Astrocyte of the cerebellum (primary cell): ENCODE measurements at regions not wholly inside any gene's neighbourhood (a gene's known extent, or its start where the extent isn't known, plus 50 kb on each side); places are given as distances from the start of the nearest gene placed in this dataset.

ENCODE experiments used
- DNase-seq: peaks from one replicate; pipeline ENCODE4 v3.0.0-alpha.2; 2011; ENCODE audit warnings: low read depth
- H3K4me3 ChIP-seq: 2 replicates; pipeline ENCODE4 v1.5.1; 2011; ENCODE audit warnings: mild to moderate bottlenecking, low read depth, low read length, moderate library complexity
- in situ Hi-C: cut with HindIII; loops from 2 replicates; pipeline ENCODE4 v1.10.0; 2017; ENCODE audit warnings: low sequenced_read_pairs
- TF ChIP-seq, protein P1 (sequence below): IDR thresholded peaks from 2 replicates; pipeline ENCODE4 v1.5.1; 2012; ENCODE audit warnings: low read length, low read depth, moderate library complexity, mild to moderate bottlenecking; ENCODE audit errors: missing control alignments

DNA sequence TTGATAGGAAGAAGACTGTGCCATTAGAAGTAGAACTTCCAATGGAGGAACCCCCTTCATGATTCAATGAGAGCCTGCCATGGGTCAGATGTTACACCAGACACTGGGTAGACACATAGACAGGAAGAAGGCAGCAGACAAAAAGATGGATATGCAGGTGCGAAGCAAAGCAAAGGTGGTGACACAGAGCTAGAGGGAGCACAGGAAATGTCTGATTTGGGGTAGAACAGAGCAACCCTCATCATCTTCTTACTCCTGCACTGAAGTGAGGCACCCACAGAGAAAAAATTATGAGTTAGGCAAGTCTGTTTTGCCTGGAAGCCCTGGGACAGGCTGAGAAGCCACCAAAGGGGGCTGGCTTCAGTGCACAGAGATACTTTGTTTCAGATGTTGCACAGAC, 240.2 kb downstream of the ANAPC1 start:
- H3K4me3 ChIP-seq, result no peak overlapping the region
- DNase-seq, result no peak
- TF ChIP-seq, protein P1, sequence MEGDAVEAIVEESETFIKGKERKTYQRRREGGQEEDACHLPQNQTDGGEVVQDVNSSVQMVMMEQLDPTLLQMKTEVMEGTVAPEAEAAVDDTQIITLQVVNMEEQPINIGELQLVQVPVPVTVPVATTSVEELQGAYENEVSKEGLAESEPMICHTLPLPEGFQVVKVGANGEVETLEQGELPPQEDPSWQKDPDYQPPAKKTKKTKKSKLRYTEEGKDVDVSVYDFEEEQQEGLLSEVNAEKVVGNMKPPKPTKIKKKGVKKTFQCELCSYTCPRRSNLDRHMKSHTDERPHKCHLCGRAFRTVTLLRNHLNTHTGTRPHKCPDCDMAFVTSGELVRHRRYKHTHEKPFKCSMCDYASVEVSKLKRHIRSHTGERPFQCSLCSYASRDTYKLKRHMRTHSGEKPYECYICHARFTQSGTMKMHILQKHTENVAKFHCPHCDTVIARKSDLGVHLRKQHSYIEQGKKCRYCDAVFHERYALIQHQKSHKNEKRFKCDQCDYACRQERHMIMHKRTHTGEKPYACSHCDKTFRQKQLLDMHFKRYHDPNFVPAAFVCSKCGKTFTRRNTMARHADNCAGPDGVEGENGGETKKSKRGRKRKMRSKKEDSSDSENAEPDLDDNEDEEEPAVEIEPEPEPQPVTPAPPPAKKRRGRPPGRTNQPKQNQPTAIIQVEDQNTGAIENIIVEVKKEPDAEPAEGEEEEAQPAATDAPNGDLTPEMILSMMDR, result no peak
- in situ Hi-C loops, result no loop called here

DNA sequence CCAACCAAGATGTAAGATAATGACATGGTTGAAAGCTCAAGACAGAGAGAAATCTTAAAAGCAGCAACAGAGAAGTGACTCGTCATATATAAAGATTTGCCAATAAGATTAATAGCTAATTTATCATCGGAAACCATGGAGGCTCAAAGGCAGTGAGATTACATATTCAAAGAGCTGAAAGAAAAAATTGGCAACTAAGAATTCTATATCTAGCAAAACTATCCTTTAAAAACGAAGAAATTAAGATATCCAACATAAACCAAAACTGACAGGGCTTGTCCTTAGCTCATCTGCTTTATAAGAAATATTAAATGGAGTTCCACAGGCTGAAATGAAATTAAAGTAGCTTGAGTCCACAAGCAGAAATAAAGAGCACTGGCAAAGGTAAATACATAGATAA, 236.6 kb downstream of the ANAPC1 start:
- in situ Hi-C loops, result no loop called here
- TF ChIP-seq, protein P1, result no peak
- no peak for DNase-seq
- no peak overlapping the region for H3K4me3 ChIP-seq

DNA sequence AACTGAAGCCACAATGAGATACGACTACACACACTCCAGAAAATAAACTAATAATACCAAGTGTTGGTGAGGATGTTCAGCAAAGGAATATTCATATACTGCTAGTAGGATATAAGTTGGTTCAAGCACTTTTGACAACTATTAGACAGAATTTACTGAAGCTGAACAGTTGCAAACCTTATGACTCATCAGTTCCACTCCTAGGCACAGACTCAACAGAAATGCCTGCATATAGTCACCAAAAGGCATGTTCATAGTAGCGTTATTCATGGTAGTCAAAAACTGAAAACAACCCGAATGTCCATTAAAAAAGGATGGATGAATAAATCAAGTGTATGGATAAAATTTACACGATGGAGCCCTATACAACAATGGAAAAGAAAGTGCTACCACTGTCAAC, 232.0 kb downstream of the ANAPC1 start:
- TF ChIP-seq, protein P1, result no peak
- DNase-seq, result no peak
- in situ Hi-C loops, result no loop called here
- no peak overlapping the region for H3K4me3 ChIP-seq

DNA sequence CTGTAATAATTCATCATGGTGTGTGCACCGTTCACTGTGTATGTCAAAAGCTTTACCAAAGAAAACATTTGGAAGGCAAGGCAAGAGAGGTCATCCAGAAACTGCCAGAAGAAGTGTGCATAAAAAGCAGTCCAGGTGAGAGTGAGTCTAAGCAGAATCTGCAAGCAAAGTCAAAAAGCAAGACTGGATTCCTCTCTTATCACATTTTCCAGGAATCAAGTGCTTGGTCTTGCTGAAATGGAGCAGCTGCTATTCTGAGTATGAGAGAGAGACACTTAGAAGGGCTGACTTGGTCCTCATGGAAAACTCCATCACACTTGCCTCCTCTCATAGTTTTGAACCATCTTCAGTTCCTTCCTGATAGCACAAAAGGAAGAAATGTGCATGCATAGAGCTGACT, 231.3 kb downstream of the ANAPC1 start:
- TF ChIP-seq, protein P1, result no peak
- H3K4me3 ChIP-seq, result no peak overlapping the region
- in situ Hi-C loops, result no loop called here
- DNase-seq, result no peak

DNA sequence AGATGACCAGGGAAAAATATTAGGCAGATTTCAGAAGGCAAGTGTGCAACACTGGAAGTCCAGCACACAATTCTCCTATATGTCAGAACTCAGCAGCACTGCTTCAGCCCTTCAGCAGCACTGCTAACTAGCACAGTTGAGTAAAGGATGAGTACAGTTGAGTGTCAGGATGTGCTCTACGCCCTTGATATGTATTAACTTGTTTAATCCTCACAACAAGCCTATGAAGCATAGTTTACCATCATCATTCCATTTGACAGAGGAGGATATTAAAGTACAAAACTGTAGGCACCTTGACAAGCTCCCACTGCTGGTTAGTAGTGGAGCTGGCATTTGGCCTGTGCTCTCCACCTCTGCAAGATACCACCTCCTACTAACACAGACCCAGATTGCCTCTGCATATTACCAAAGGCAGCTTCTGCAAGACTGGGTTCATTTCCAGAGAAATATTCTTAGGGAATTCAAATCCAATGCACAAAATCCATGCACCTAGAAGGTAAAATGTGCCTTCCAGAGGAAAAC, 230.8 kb downstream of the ANAPC1 start:
- H3K4me3 ChIP-seq, result no peak overlapping the region
- DNase-seq, result no peak
- in situ Hi-C loops, result no loop called here
- TF ChIP-seq, protein P1, result no peak

DNA sequence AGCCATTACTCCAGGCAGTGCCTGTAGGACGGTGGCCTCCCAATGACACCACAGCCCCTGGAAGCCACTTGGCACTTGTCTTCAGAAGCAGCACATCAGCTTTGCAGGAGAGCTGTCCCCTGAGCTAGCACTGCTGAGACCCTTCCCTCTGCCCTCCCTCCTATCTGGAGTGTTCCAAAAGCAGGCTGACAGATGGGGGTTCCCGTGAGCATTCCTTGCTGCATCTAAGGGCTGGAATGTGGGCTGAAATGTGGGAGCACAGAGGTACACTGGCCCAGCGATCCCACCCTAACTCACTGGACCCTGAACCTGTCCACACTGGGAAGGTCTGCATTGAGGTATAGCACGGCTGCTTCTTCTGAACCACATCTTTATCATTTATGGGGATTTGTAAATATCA, 230.1 kb downstream of the ANAPC1 start:
- no peak for DNase-seq
- TF ChIP-seq, protein P1, result no peak
- no peak overlapping the region for H3K4me3 ChIP-seq
- in situ Hi-C loops, result no loop called here

DNA sequence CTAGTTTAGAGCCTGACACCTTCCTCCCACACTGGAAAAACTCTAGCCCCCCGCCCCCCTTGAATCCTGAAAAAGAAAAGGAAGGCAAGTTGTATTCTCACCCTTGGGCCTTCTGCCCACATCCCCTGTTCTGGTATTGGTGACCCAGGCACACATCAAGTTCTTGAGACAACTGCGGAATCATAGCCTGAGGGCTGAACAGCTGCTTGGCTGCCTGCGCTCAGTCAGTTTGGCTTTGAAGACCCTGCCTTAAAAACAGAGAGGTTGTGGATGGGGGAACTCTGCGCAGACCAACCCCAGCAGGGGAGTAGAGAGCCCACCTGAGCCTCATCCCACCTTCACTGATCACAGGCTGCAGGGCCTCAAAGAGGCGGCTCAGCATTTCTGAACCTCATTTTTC, 229.2 kb downstream of the ANAPC1 start:
- in situ Hi-C loops, result no loop called here
- no peak overlapping the region for H3K4me3 ChIP-seq
- no peak for DNase-seq
- TF ChIP-seq, protein P1, result no peak
